Stomach (tissue), 4 donors: ENCODE measurements at regions not wholly inside any gene's neighbourhood (a gene's known extent, or its start where the extent isn't known, plus 50 kb on each side); places are given as distances from the start of the nearest gene placed in this dataset.

Experiments
- EP300 ChIP-seq: sonication (generic); formaldehyde crosslinking; IDR thresholded peaks from one replicate; pipeline ENCODE4 v1.6.1; 2017; ENCODE audit warnings: antibody characterized with exemption
- POLR2A ChIP-seq, 4 donors: fragments of 450-650 bp; IDR thresholded peaks; one replicate each; pipeline ENCODE4 v1.6.1; 2016; ENCODE audit warnings: antibody characterized with exemption in 4 of 4, control low read depth in 2 of 4, mild to moderate bottlenecking in 1 of 4, moderate library complexity in 1 of 4
- POLR2AphosphoS5 ChIP-seq, 3 donors: sonication (generic); formaldehyde crosslinking; IDR thresholded peaks; one replicate each; pipeline ENCODE4 v1.6.1; 2016; ENCODE audit warnings: antibody characterized with exemption in 3 of 3
- TF ChIP-seq, protein P1 (sequence below), 7 experiments: fragments of 450-650 bp in 4 of 7; fragments of 200-600 bp in 3 of 7; sonication (generic) in 3 of 7; IDR thresholded peaks; one replicate each; pipeline ENCODE4 v1.5.1; 2016 to 2019; ENCODE audit warnings: antibody characterized with exemption in 7 of 7, control low read depth in 2 of 7, mild to moderate bottlenecking in 1 of 7

DNA sequence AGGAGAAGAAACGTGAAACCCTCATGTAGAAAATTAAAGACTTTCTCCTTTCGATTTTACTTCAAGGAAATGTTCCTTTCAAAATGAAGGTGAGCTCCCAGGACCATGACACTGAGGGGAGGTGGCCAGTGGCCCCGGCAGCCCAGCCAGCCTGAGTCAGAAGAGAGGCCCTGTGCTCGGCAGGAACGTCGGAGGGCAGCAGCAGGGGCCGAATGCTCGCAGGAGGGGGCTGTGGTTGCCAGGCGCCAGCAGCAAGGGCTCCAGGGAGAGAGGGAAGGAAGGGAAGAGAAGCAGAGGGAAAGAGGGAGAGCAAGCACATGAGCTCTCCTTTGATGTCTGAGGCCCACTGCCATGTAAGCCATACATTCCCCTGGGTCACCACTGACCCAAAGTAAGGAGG is 73.3 kb upstream of the ACKR3 start:
- TF ChIP-seq, protein P1, sequence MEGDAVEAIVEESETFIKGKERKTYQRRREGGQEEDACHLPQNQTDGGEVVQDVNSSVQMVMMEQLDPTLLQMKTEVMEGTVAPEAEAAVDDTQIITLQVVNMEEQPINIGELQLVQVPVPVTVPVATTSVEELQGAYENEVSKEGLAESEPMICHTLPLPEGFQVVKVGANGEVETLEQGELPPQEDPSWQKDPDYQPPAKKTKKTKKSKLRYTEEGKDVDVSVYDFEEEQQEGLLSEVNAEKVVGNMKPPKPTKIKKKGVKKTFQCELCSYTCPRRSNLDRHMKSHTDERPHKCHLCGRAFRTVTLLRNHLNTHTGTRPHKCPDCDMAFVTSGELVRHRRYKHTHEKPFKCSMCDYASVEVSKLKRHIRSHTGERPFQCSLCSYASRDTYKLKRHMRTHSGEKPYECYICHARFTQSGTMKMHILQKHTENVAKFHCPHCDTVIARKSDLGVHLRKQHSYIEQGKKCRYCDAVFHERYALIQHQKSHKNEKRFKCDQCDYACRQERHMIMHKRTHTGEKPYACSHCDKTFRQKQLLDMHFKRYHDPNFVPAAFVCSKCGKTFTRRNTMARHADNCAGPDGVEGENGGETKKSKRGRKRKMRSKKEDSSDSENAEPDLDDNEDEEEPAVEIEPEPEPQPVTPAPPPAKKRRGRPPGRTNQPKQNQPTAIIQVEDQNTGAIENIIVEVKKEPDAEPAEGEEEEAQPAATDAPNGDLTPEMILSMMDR (IDR thresholded peaks at IDR 0.05) = no peak
- TF ChIP-seq EP300 = no peak
- no peak for TF ChIP-seq POLR2A (IDR thresholded peaks at IDR 0.05)
- no peak for TF ChIP-seq POLR2AphosphoS5 (IDR thresholded peaks at IDR 0.05)
